ENCODE measurements at regions not wholly inside any gene's neighbourhood (a gene's known extent, or its start where the extent isn't known, plus 50 kb on each side); places are given as distances from the start of the nearest gene placed in this dataset.

GRCh38 chr7:79683916-79684315 is 230.4 kb upstream of the MAGI2 start:
- no peaks in the 10 kb centered on the region for H4K20me1 ChIP-seq (ENCODE audit: insufficient read depth, low read length)
- no peak overlapping the region for H2AFZ ChIP-seq (ENCODE audit: low read length)
- H3F3A ChIP-seq (ENCODE audit: insufficient read depth, low read length): no peaks in the 10 kb centered on the region
- no peaks in the 10 kb centered on the region for H3K9me3 ChIP-seq (replicated peaks; ENCODE audit: insufficient read depth, low read length)
- DNase-seq: no peak
- TF ChIP-seq EZH2phosphoT487 (IDR thresholded peaks at IDR 0.05; ENCODE audit: low read length) (no peak), EZH2 (optimal IDR thresholded peaks at IDR 0.05; ENCODE audit: low read depth, low read length) (no peak), CTCF (IDR thresholded peaks at IDR 0.05; ENCODE audit: low read length) (no peak)
- H3K4me2 ChIP-seq (ENCODE audit: low read depth, low read length): no peak overlapping the region
- no peaks in the 10 kb centered on the region for H3K79me2 ChIP-seq (ENCODE audit: low read length)
- no peaks in the 10 kb centered on the region for H3K4me1 ChIP-seq (ENCODE audit: low read length)
- H3K36me3 ChIP-seq (replicated peaks; ENCODE audit: insufficient read depth, low read length): no peaks in the 10 kb centered on the region
- H3K27me3 ChIP-seq (replicated peaks; ENCODE audit: insufficient read depth, low read length): no peaks in the 10 kb centered on the region
- no peak overlapping the region for H3K4me3 ChIP-seq (ENCODE audit: low read length)
- no peak overlapping the region for H3K27ac ChIP-seq (ENCODE audit: low read length)
- H3K9ac ChIP-seq (ENCODE audit: low read length): no peak overlapping the region
- no peaks in the 10 kb centered on the region for H3K9me2 ChIP-seq (replicated peaks; ENCODE audit: insufficient read depth, low read length)

DNA sequence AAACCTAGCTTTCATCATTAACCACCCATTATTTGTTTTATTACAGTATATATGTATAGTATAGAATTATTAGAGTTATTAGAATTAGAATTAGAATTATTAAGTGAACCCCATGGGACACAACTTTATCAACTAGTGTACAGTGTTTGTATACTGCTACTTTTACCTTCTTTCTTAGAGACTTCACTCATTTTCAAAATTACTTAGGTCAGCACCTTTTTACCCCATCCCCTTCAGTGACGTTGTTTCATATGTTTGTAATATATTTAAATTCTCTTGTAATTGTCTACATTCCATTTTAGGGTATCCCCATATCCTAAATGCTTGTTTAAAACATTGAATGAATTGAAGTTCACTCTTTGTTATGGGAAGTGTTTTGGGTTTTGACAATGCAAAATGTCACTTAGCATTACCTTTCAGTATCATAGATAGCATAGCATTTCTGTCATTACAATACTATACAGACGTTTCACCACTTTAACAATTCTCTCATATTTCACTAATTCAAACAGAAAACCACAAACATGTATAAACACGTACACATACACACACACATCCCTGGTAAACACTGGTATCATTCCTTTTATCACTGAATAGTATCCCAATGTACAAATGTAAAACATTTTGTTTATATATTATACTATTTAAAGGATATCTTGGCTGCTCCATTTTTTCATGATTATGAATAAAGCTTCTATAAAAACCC is 229.9 kb upstream of the MAGI2 start:
- Histone ChIP-seq H3K9me2 (replicated peaks; ENCODE audit: insufficient read depth, low read length) (no peaks in the 10 kb centered on the region), H3K4me2 (ENCODE audit: low read depth, low read length) (no peak overlapping the region), H3K9ac (ENCODE audit: low read length) (no peak overlapping the region), H3K79me2 (ENCODE audit: low read length) (no peaks in the 10 kb centered on the region), H2AFZ (ENCODE audit: low read length) (no peak overlapping the region), H3K27me3 (replicated peaks; ENCODE audit: insufficient read depth, low read length) (no peaks in the 10 kb centered on the region), H3F3A (ENCODE audit: insufficient read depth, low read length) (no peaks in the 10 kb centered on the region), H3K27ac (ENCODE audit: low read length) (no peak overlapping the region), H3K4me1 (ENCODE audit: low read length) (no peaks in the 10 kb centered on the region), H3K4me3 (ENCODE audit: low read length) (no peak overlapping the region), H3K9me3 (replicated peaks; ENCODE audit: insufficient read depth, low read length) (no peaks in the 10 kb centered on the region), H3K36me3 (replicated peaks; ENCODE audit: insufficient read depth, low read length) (no peaks in the 10 kb centered on the region), H4K20me1 (ENCODE audit: insufficient read depth, low read length) (no peaks in the 10 kb centered on the region)
- no peak for TF ChIP-seq EZH2phosphoT487 (IDR thresholded peaks at IDR 0.05; ENCODE audit: low read length)
- TF ChIP-seq CTCF (IDR thresholded peaks at IDR 0.05; ENCODE audit: low read length): no peak
- no peak for TF ChIP-seq EZH2 (optimal IDR thresholded peaks at IDR 0.05; ENCODE audit: low read depth, low read length)
- no peak for DNase-seq

DNA sequence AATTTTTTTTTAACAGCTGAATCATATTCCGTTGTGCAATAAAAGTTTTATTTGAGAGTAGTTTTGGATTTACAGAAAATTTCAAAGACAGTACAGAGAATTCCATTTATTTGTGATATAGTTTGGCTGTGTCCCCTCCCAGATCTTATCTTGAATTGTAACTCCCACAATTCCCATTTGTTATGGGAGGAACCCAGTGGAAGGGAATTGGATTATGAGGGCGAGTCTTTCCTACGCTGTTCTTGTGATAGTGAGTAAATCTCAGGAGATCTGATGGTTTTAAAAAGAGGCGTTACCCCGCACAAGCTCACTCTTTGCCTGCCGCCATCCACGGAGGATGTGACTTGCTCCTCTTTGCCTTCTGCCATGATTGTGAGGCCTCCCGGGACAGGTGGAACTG is 228.0 kb upstream of the MAGI2 start:
- Histone ChIP-seq H3K9me3 (replicated peaks; ENCODE audit: insufficient read depth, low read length) (no peaks in the 10 kb centered on the region), H3K4me1 (ENCODE audit: low read length) (no peaks in the 10 kb centered on the region), H3K27me3 (replicated peaks; ENCODE audit: insufficient read depth, low read length) (no peaks in the 10 kb centered on the region), H2AFZ (ENCODE audit: low read length) (no peak overlapping the region), H4K20me1 (ENCODE audit: insufficient read depth, low read length) (no peaks in the 10 kb centered on the region), H3K4me3 (ENCODE audit: low read length) (no peak overlapping the region), H3K9me2 (replicated peaks; ENCODE audit: insufficient read depth, low read length) (no peaks in the 10 kb centered on the region), H3K4me2 (ENCODE audit: low read depth, low read length) (no peak overlapping the region), H3K27ac (ENCODE audit: low read length) (no peak overlapping the region), H3F3A (ENCODE audit: insufficient read depth, low read length) (no peaks in the 10 kb centered on the region), H3K79me2 (ENCODE audit: low read length) (no peaks in the 10 kb centered on the region), H3K9ac (ENCODE audit: low read length) (no peak overlapping the region), H3K36me3 (replicated peaks; ENCODE audit: insufficient read depth, low read length) (no peaks in the 10 kb centered on the region)
- no peak for TF ChIP-seq EZH2 (optimal IDR thresholded peaks at IDR 0.05; ENCODE audit: low read depth, low read length)
- no peak for DNase-seq

DNA sequence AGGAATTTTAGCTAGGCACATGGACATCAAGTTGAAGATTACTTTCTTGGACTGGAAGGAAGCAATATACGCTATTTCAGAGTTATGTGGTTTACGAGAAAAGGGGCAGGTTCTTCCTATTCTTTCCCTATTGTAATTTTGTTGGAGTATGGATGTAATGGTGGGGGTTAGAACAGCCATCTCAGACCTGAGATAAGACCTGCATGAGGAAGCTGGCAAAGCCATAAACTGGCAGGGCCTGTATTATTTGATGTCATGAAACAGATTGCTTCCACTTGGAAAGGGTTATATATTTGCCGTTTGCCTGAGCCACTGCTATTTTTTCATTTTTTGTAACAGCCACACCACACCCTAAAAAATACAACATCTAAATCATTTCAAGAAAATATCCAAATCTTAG is 220.5 kb upstream of the MAGI2 start:
- Histone ChIP-seq H3K4me1 (ENCODE audit: low read length) (no peaks in the 10 kb centered on the region), H3F3A (ENCODE audit: insufficient read depth, low read length) (no peaks in the 10 kb centered on the region), H3K79me2 (ENCODE audit: low read length) (no peaks in the 10 kb centered on the region), H3K9me2 (replicated peaks; ENCODE audit: insufficient read depth, low read length) (no peaks in the 10 kb centered on the region), H2AFZ (ENCODE audit: low read length) (no peak overlapping the region), H3K9ac (ENCODE audit: low read length) (no peak overlapping the region), H3K4me3 (ENCODE audit: low read length) (no peak overlapping the region), H4K20me1 (ENCODE audit: insufficient read depth, low read length) (no peaks in the 10 kb centered on the region), H3K27me3 (replicated peaks; ENCODE audit: insufficient read depth, low read length) (no peaks in the 10 kb centered on the region), H3K9me3 (replicated peaks; ENCODE audit: insufficient read depth, low read length) (no peaks in the 10 kb centered on the region), H3K4me2 (ENCODE audit: low read depth, low read length) (no peak overlapping the region), H3K36me3 (replicated peaks; ENCODE audit: insufficient read depth, low read length) (no peaks in the 10 kb centered on the region), H3K27ac (ENCODE audit: low read length) (no peak overlapping the region)
- TF ChIP-seq EZH2phosphoT487 (IDR thresholded peaks at IDR 0.05; ENCODE audit: low read length) (no peak), EZH2 (optimal IDR thresholded peaks at IDR 0.05; ENCODE audit: low read depth, low read length) (no peak), CTCF (IDR thresholded peaks at IDR 0.05; ENCODE audit: low read length) (no peak)
- DNase-seq: no peak
